SK-N-MC (cell line): ENCODE measurements at regions not wholly inside any gene's neighbourhood (a gene's known extent, or its start where the extent isn't known, plus 50 kb on each side); places are given as distances from the start of the nearest gene placed in this dataset.

Experiments
- EZH2 ChIP-seq: fragments of 200-600 bp; sonication (generic); IDR thresholded peaks from one replicate; pipeline ENCODE4 v1.6.1; 2017; ENCODE audit warnings: antibody characterized with exemption
- POLR2AphosphoS5 ChIP-seq: IDR thresholded peaks from 2 replicates; pipeline ENCODE4 v1.6.1; 2012; ENCODE audit warnings: mild to moderate bottlenecking, low read depth, low read length, borderline replicate concordance

DNA sequence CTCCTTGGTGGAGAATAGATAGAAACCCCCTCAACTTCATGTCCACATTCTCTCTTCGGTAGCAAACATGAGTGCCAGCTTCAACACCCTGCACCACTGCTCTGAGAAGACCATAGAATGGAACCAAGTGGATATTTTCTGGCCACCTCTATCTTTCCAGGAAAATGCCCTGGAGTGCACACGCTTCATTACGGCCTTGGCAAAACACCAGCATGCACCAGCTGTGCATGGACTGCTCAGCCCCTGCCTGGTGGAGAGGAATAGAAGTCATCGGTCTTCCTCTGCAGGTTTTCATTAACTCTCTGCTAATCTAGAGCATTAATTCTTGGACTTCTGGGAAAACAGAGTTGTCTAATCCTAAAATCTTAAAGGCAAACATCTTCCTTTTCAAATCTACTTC is 211.6 kb upstream of the TMEM161B start:
- TF ChIP-seq EZH2 (no peak), POLR2AphosphoS5 (no peak)
